Neural cell (in vitro differentiated cells): ENCODE measurements at regions not wholly inside any gene's neighbourhood (a gene's known extent, or its start where the extent isn't known, plus 50 kb on each side); places are given as distances from the start of the nearest gene placed in this dataset.

ENCODE experiments used
- H2AFZ ChIP-seq: fragments of 200-600, 300-800 bp; sonication (generic), shearing (Covaris generic); 2 replicates; pipeline ENCODE4 v1.6.0; 2014; ENCODE audit warnings: low read depth, mild to moderate bottlenecking, antibody characterized with exemption, low read length, moderate library complexity
- H3F3A ChIP-seq: fragments of 200-600 bp; shearing (Covaris generic); 2 replicates; pipeline ENCODE4 v1.6.1; 2016; ENCODE audit warnings: mild to moderate bottlenecking, moderate library complexity, mixed read lengths, antibody characterized with exemption, low read length; ENCODE audit not compliant: insufficient read depth, poor library complexity, severe bottlenecking
- H3K27ac ChIP-seq: fragments of 200-600, 300-800 bp; sonication (generic), shearing (Covaris generic); 2 replicates; pipeline ENCODE4 v1.5.1; 2014; ENCODE audit warnings: mild to moderate bottlenecking, low read length, moderate library complexity
- H3K27me3 ChIP-seq: fragments of 300-800, 200-600 bp; sonication (generic), shearing (Covaris generic); 2 replicates; pipeline ENCODE4 v1.6.0; 2014; ENCODE audit warnings: mild to moderate bottlenecking, low read depth, low read length, moderate library complexity; ENCODE audit not compliant: insufficient read depth
- H3K36me3 ChIP-seq: fragments of 300-800, 200-600 bp; sonication (generic), shearing (Covaris generic); 2 replicates; pipeline ENCODE4 v1.5.1; 2014; ENCODE audit warnings: mild to moderate bottlenecking, antibody characterized with exemption, low read length, moderate library complexity; ENCODE audit not compliant: insufficient read depth
- H3K4me2 ChIP-seq: fragments of 300-800, 200-600 bp; sonication (generic), shearing (Covaris generic); 2 replicates; pipeline ENCODE4 v1.6.0; 2014; ENCODE audit warnings: mild to moderate bottlenecking, low read length
- H3K4me3 ChIP-seq: fragments of 300-800, 200-600 bp; sonication (generic), shearing (Covaris generic); 2 replicates; pipeline ENCODE4 v1.5.1; 2014; ENCODE audit warnings: mild to moderate bottlenecking, low read length, moderate library complexity
- H3K79me2 ChIP-seq: fragments of 200-600 bp; shearing (Covaris generic); replicated peaks from 2 replicates; pipeline ENCODE4 v1.6.0; 2014; ENCODE audit warnings: mild to moderate bottlenecking, low read length, moderate library complexity; ENCODE audit not compliant: insufficient read depth
- H3K9ac ChIP-seq: fragments of 300-800, 200-600 bp; sonication (generic), shearing (Covaris generic); 2 replicates; pipeline ENCODE4 v1.6.1; 2016; ENCODE audit warnings: mild to moderate bottlenecking, low read length, mixed read lengths
- H3K9me2 ChIP-seq: fragments of 200-600 bp; shearing (Covaris generic); 2 replicates; pipeline ENCODE4 v1.6.1; 2016; ENCODE audit warnings: mild to moderate bottlenecking, low read length, mixed read lengths; ENCODE audit not compliant: insufficient read depth
- H3K9me3 ChIP-seq: fragments of 200-600, 300-800 bp; sonication (generic), shearing (Covaris generic); 2 replicates; pipeline ENCODE4 v1.6.1; 2016; ENCODE audit warnings: mild to moderate bottlenecking, mixed run types, low read length, moderate library complexity, mixed read lengths
- H4K20me1 ChIP-seq: fragments of 200-600 bp; shearing (Covaris generic); 2 replicates; pipeline ENCODE4 v1.6.1; 2016; ENCODE audit warnings: mild to moderate bottlenecking, mixed run types; ENCODE audit not compliant: insufficient read depth
- CTCF ChIP-seq: fragments of 450-650 bp; IDR thresholded peaks from 2 replicates; pipeline ENCODE4 v1.5.1; 2014; ENCODE audit warnings: antibody characterized with exemption, mild to moderate bottlenecking, moderate library complexity; ENCODE audit not compliant: poor library complexity, severe bottlenecking
- EP300 ChIP-seq: fragments of 450-650 bp; conservative IDR thresholded peaks from 2 replicates; pipeline ENCODE4 v1.6.1; 2014; ENCODE audit warnings: antibody characterized with exemption, mild to moderate bottlenecking, moderate library complexity; ENCODE audit not compliant: poor library complexity, severe bottlenecking
- EZH2 ChIP-seq: fragments of 200-600, 300-800 bp; shearing (Covaris generic), sonication (generic); IDR thresholded peaks from 2 replicates; pipeline ENCODE4 v1.6.1; 2014; ENCODE audit warnings: antibody characterized with exemption, low read length, borderline replicate concordance, mild to moderate bottlenecking; ENCODE audit not compliant: insufficient read depth, poor library complexity, severe bottlenecking
- MXI1 ChIP-seq: fragments of 450-650 bp; conservative IDR thresholded peaks from 2 replicates; pipeline ENCODE4 v1.6.1; 2014; ENCODE audit warnings: antibody characterized with exemption, mild to moderate bottlenecking; ENCODE audit not compliant: poor library complexity, severe bottlenecking
- POLR2AphosphoS5 ChIP-seq: IDR thresholded peaks from 2 replicates; pipeline ENCODE4 v1.6.1; 2012
- RAD21 ChIP-seq: fragments of 450-650 bp; conservative IDR thresholded peaks from 2 replicates; pipeline ENCODE4 v1.6.1; 2014; ENCODE audit warnings: antibody characterized with exemption, mild to moderate bottlenecking, moderate library complexity
- REST ChIP-seq: IDR thresholded peaks from 2 replicates; pipeline ENCODE4 v1.6.1; 2012; ENCODE audit warnings: borderline replicate concordance
- SMC3 ChIP-seq: fragments of 450-650 bp; conservative IDR thresholded peaks from 2 replicates; pipeline ENCODE4 v1.6.1; 2014; ENCODE audit warnings: antibody characterized with exemption, mild to moderate bottlenecking, moderate library complexity; ENCODE audit not compliant: poor library complexity
- TAF1 ChIP-seq: IDR thresholded peaks from 2 replicates; pipeline ENCODE4 v1.6.1; 2012; ENCODE audit warnings: low read depth

DNA sequence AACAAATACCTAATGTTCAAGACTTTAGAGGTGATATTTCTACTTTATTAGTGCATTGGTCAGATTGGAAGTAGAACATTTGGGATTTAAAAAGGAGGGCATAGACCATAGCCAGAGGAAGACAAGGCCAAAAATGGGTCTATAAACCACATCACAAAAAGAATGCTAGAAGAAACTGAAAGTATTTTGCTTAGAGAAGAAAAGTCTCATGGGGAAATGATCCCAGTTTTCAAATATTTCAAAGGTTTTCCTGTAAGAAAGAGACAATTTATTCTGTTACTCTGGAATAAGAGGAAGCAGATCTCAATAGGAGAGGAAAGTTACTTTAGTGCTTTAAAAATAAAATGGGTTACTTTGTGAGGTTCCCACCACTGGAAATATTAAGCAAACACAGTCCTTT lies 341.4 kb downstream of the TNS1 start:
- no peak overlapping the region for H2AFZ ChIP-seq
- H3K27ac ChIP-seq: no peak overlapping the region
- no peaks in the 10 kb centered on the region for H3F3A ChIP-seq
- no peaks in the 10 kb centered on the region for H3K36me3 ChIP-seq
- H3K79me2 ChIP-seq: no peaks in the 10 kb centered on the region
- no peak overlapping the region for H3K4me2 ChIP-seq
- no peaks in the 10 kb centered on the region for H3K27me3 ChIP-seq
- TF ChIP-seq TAF1: no peak
- no peak for TF ChIP-seq EZH2
- TF ChIP-seq POLR2AphosphoS5: no peak
- no peak for TF ChIP-seq MXI1
- no peak for TF ChIP-seq SMC3
- TF ChIP-seq RAD21: no peak
- TF ChIP-seq CTCF: no peak
- TF ChIP-seq EP300: no peak
- no peak for TF ChIP-seq REST
- no peak overlapping the region for H3K4me3 ChIP-seq
- H3K9me3 ChIP-seq: no peaks in the 10 kb centered on the region
- H3K9me2 ChIP-seq: no peaks in the 10 kb centered on the region
- no peaks in the 10 kb centered on the region for H4K20me1 ChIP-seq
- H3K9ac ChIP-seq: no peak overlapping the region

DNA sequence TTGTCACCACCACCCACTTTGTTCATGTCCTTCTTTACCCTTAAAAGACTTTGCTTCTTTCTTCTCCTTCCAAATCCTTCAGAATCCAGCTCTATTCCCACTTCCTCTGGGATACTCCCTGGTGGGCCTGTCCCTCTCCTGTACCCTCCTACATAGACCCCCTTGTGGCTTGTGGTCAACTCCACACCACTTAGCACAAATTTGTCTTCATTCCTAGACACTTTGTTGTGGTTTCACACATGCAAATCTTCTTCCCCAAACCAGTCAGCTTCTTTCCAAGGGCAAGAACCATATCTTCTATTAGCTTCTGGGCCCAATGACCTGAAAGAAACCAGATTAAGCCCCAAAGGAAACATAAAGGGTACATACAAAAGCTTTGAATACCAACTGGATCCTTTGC lies 342.4 kb downstream of the TNS1 start:
- H3K36me3 ChIP-seq: no peaks in the 10 kb centered on the region
- no peak overlapping the region for H3K9ac ChIP-seq
- H3K9me3 ChIP-seq: no peaks in the 10 kb centered on the region
- no peak overlapping the region for H3K4me2 ChIP-seq
- TF ChIP-seq EP300: no peak
- no peak for TF ChIP-seq SMC3
- no peak for TF ChIP-seq EZH2
- TF ChIP-seq CTCF: no peak
- TF ChIP-seq MXI1: no peak
- no peaks in the 10 kb centered on the region for H3K9me2 ChIP-seq
- H3K27me3 ChIP-seq: no peaks in the 10 kb centered on the region
- no peak overlapping the region for H3K4me3 ChIP-seq
- H3K79me2 ChIP-seq: no peaks in the 10 kb centered on the region
- no peak overlapping the region for H2AFZ ChIP-seq
- no peak overlapping the region for H3K27ac ChIP-seq
- H3F3A ChIP-seq: no peaks in the 10 kb centered on the region
- H4K20me1 ChIP-seq: no peaks in the 10 kb centered on the region
